ENCODE measurements at regions not wholly inside any gene's neighbourhood (a gene's known extent, or its start where the extent isn't known, plus 50 kb on each side); places are given as distances from the start of the nearest gene placed in this dataset.
"Not testable (repeated sequence)": the region's sequence is repeated elsewhere in the genome, so short reads cannot be mapped to it uniquely, and the experiment has no call there.

- no peak for DNase-seq
These were observed 342.5 kb downstream of the CENPW start for GRCh38 chr6:126682440-126682839.

GRCh38 chr6:126685182-126685581 lies 345.3 kb downstream of the CENPW start:
- DNase-seq = no peak

- DNase-seq = no peak
These were observed 357.2 kb downstream of the CENPW start for GRCh38 chr6:126696921-126697693.

- DNase-seq = no peak
These were observed 358.9 kb downstream of the CENPW start for GRCh38 chr6:126698732-126699240.

GRCh38 chr6:126701676-126702560 lies 362.0 kb downstream of the CENPW start:
- DNase-seq = no peak

GRCh38 chr6:126716032-126716431 lies 376.1 kb downstream of the CENPW start:
- DNase-seq = no peak

GRCh38 chr6:126716826-126717509 lies 377.1 kb downstream of the CENPW start:
- no peak for DNase-seq

GRCh38 chr6:126718600-126719327 lies 378.8 kb downstream of the CENPW start:
- DNase-seq = no peak

GRCh38 chr6:126720304-126720703 lies 380.4 kb downstream of the CENPW start:
- no peak for DNase-seq

GRCh38 chr6:126721581-126722160 lies 381.8 kb downstream of the CENPW start:
- DNase-seq = no peak

GRCh38 chr6:126722411-126722810 lies 382.5 kb downstream of the CENPW start:
- DNase-seq = no peak

- no peak for DNase-seq
These were observed 383.7 kb downstream of the CENPW start for GRCh38 chr6:126723541-126724170.

- DNase-seq = no peak
These were observed 384.9 kb downstream of the CENPW start for GRCh38 chr6:126724821-126725220.

GRCh38 chr6:126726454-126726853 lies 386.5 kb downstream of the CENPW start:
- DNase-seq = not testable (repeated sequence)

- DNase-seq = no peak
These were observed 380.3 kb upstream of the RSPO3 start for GRCh38 chr6:126738146-126738545.

GRCh38 chr6:126738641-126739040 lies 379.8 kb upstream of the RSPO3 start:
- no peak for DNase-seq

GRCh38 chr6:126743076-126743475 lies 375.4 kb upstream of the RSPO3 start:
- DNase-seq = no peak

- peak; percentile 5 for DNase-seq
These were observed 370.5 kb upstream of the RSPO3 start for GRCh38 chr6:126747728-126748540.

- no peak for DNase-seq
These were observed 364.9 kb upstream of the RSPO3 start for GRCh38 chr6:126753606-126754005.

- DNase-seq = no peak
These were observed 356.6 kb upstream of the RSPO3 start for GRCh38 chr6:126761854-126762253.

GRCh38 chr6:126764104-126764503 lies 354.4 kb upstream of the RSPO3 start:
- DNase-seq = no peak

Data from NCI-H526 treated with DMSO at 0.1 percent for 48 hours (cell line).